GM12874 (cell line): ENCODE measurements at regions not wholly inside any gene's neighbourhood (a gene's known extent, or its start where the extent isn't known, plus 50 kb on each side); places are given as distances from the start of the nearest gene placed in this dataset.

ENCODE experiments used
- CTCF ChIP-seq: IDR thresholded peaks from 2 replicates; pipeline ENCODE4 v1.5.1; 2011; ENCODE audit warnings: low read depth, mild to moderate bottlenecking, control low read depth, low read length, moderate library complexity; ENCODE audit not compliant: insufficient read depth

GRCh38 chr20:12023194-12023795 is 105.6 kb downstream of the BTBD3 start:
- no peak for TF ChIP-seq CTCF

- no peak for TF ChIP-seq CTCF
Observed at GRCh38 chr20:12028771-12029170, 111.1 kb downstream of the BTBD3 start.

GRCh38 chr20:12030470-12030869 is 112.8 kb downstream of the BTBD3 start:
- TF ChIP-seq CTCF = no peak

- TF ChIP-seq CTCF = no peak
Observed at GRCh38 chr20:12036142-12036541, 118.4 kb downstream of the BTBD3 start.

GRCh38 chr20:12037521-12037920 is 119.8 kb downstream of the BTBD3 start:
- no peak for TF ChIP-seq CTCF

- no peak for TF ChIP-seq CTCF
Observed at GRCh38 chr20:12040261-12040660, 122.6 kb downstream of the BTBD3 start.

- TF ChIP-seq CTCF = no peak
Observed at GRCh38 chr20:12044969-12045368, 127.3 kb downstream of the BTBD3 start.

- no peak for TF ChIP-seq CTCF
Observed at GRCh38 chr20:12047838-12048432, 130.2 kb downstream of the BTBD3 start.
